H1 (cell line): ENCODE measurements at regions not wholly inside any gene's neighbourhood (a gene's known extent, or its start where the extent isn't known, plus 50 kb on each side); places are given as distances from the start of the nearest gene placed in this dataset.

ENCODE experiments used
- BACH1 ChIP-seq: IDR thresholded peaks from 2 replicates; pipeline ENCODE4 v1.6.1; 2012; ENCODE audit warnings: low read length, improper control_type of control experiment
- BCL11A ChIP-seq, 2 experiments: IDR thresholded peaks; one replicate each; pipeline ENCODE4 v1.6.1; 2011; ENCODE audit warnings: low read depth in 2 of 2, low read length in 2 of 2, mild to moderate bottlenecking in 2 of 2
- CTBP2 ChIP-seq: IDR thresholded peaks from 2 replicates; pipeline ENCODE4 v1.7.0; 2011; ENCODE audit warnings: borderline replicate concordance, mild to moderate bottlenecking, moderate library complexity, mixed read lengths, low read length; ENCODE audit not compliant: insufficient read depth, insufficient read length
- POLR2A ChIP-seq, 2 experiments: IDR thresholded peaks; 1 replicate in 1 of 2; 2 replicates in 1 of 2; pipeline ENCODE4 v1.6.1; 2011; ENCODE audit warnings: low read depth in 2 of 2, low read length in 2 of 2, mild to moderate bottlenecking in 2 of 2; ENCODE audit errors: control extremely low read depth in 1 of 2

DNA sequence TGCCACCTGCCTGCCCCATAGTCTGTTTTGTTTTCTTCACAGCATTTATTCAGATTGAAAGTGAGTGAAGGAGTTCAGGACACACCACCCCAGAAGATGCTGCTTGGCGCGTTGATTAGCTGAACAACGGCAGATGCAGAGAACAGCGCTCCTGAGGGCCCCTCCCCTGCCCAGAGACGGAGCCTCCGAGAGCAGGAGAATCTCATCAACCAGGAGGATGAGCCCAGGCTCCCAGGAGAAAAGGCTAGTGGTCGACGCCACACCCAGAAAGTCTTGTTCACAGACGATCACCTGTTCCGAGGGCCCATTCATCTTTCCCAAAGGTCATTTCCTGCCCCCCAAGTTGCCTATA is 180.4 kb upstream of the PPP1R26 start (continued):
- TF ChIP-seq BCL11A (IDR thresholded peaks at IDR 0.05; ENCODE audit: low read depth in 2 of 2, low read length in 2 of 2) (no peak), CTBP2 (no peak), POLR2A (IDR thresholded peaks at IDR 0.05; ENCODE audit: control extremely low read depth in 1 of 2, low read depth in 2 of 2, low read length in 2 of 2) (no peak), BACH1 (no peak)
